Occipital lobe (tissue), 1 donor: ENCODE measurements at regions not wholly inside any gene's neighbourhood (a gene's known extent, or its start where the extent isn't known, plus 50 kb on each side); places are given as distances from the start of the nearest gene placed in this dataset.

Experiments used
- DNase-seq: peaks from one replicate; lab custom pipeline; 2025; lab: John Stamatoyannopoulos, UW

GRCh38 chr9:20117986-20118385, 329.1 kb upstream of the SLC24A2 start:
- no peak for DNase-seq

GRCh38 chr9:20117482-20117881, 328.6 kb upstream of the SLC24A2 start:
- DNase-seq = no peak

- no peak for DNase-seq
Measured at GRCh38 chr9:20114974-20115373, 326.1 kb upstream of the SLC24A2 start.

- DNase-seq = no peak
Measured at GRCh38 chr9:20112205-20112783, 323.5 kb upstream of the SLC24A2 start.

GRCh38 chr9:20111173-20111843, 322.5 kb upstream of the SLC24A2 start:
- DNase-seq = no peak

- DNase-seq = no peak
Measured at GRCh38 chr9:20095430-20096092, 306.7 kb upstream of the SLC24A2 start.

- DNase-seq = no peak
Measured at GRCh38 chr9:20092561-20092960, 303.7 kb upstream of the SLC24A2 start.

GRCh38 chr9:20087481-20087880, 298.6 kb upstream of the SLC24A2 start:
- no peak for DNase-seq

GRCh38 chr9:20085842-20086241, 297.0 kb upstream of the SLC24A2 start:
- DNase-seq = no peak

- no peak for DNase-seq
Measured at GRCh38 chr9:20084125-20084524, 295.3 kb upstream of the SLC24A2 start.

GRCh38 chr9:20083390-20083789, 294.6 kb upstream of the SLC24A2 start:
- DNase-seq = no peak

GRCh38 chr9:20082831-20083230, 294.0 kb upstream of the SLC24A2 start:
- no peak for DNase-seq

- DNase-seq = no peak
Measured at GRCh38 chr9:20082406-20082805, 293.6 kb upstream of the SLC24A2 start.

GRCh38 chr9:20078246-20078645, 289.4 kb upstream of the SLC24A2 start:
- no peak for DNase-seq

- DNase-seq = no peak
Measured at GRCh38 chr9:20074291-20074690, 285.5 kb upstream of the SLC24A2 start.

- no peak for DNase-seq
Measured at GRCh38 chr9:20070336-20070735, 281.5 kb upstream of the SLC24A2 start.

- DNase-seq = no peak
Measured at GRCh38 chr9:20065796-20066700, 277.2 kb upstream of the SLC24A2 start.

GRCh38 chr9:20065046-20065445, 276.2 kb upstream of the SLC24A2 start:
- no peak for DNase-seq

GRCh38 chr9:20054734-20055133, 265.9 kb upstream of the SLC24A2 start:
- DNase-seq = no peak

- DNase-seq = no peak
Measured at GRCh38 chr9:20048985-20049384, 260.1 kb upstream of the SLC24A2 start.

GRCh38 chr9:20048437-20048836, 259.6 kb upstream of the SLC24A2 start:
- no peak for DNase-seq

GRCh38 chr9:20044686-20045085, 255.8 kb upstream of the SLC24A2 start:
- DNase-seq = no peak
